GM12878 (cell line): ENCODE measurements at regions not wholly inside any gene's neighbourhood (a gene's known extent, or its start where the extent isn't known, plus 50 kb on each side); places are given as distances from the start of the nearest gene placed in this dataset.

Experiments
- ATAC-seq: fragments of 200-7000 bp; cut with Tn5 transposase; 3 replicates; pipeline ENCODE4 v1.9.1; 2020; ENCODE audit warnings: mild to moderate bottlenecking, moderate library complexity
- BruUV-seq: library from RNA; stranded (reverse); fragments of 400-500 nt; replicated peaks from 2 replicates; lab custom pipeline; 2021; lab: Mats Ljungman, UMichigan
- CTCF ChIA-PET: fragments of 300-600 bp; sonication (Branson Sonifier 250); formaldehyde crosslinking; extraction: SDS; loops from one replicate; lab custom pipeline; 2021; ENCODE audit warnings: inconsistent platforms; lab: Yijun Ruan, JAX
- POLR2A ChIA-PET: fragments of 350-600 bp; formaldehyde crosslinking; extraction: SDS; loops from one replicate; lab custom pipeline; 2021; ENCODE audit warnings: inconsistent platforms; lab: Charles Lee
- RAD21 ChIA-PET: fragments of 300-600 bp; sonication (Branson Sonifier 250); formaldehyde crosslinking; loops from one replicate; lab custom pipeline; 2023; ENCODE audit warnings: antibody characterized with exemption; ENCODE audit not compliant: unreplicated experiment; lab: Charles Lee
- SMC1A ChIA-PET: fragments of 300-600 bp; sonication (Branson Sonifier 250); formaldehyde crosslinking; loops from one replicate; lab custom pipeline; 2023; ENCODE audit not compliant: unreplicated experiment, uncharacterized antibody; lab: Charles Lee
- DNase-seq: peaks from one replicate; pipeline ENCODE4 v3.0.0-alpha.2; 2011; ENCODE audit warnings: low read depth, low spot score
- FAIRE-seq: peaks from 3 replicates; lab custom pipeline; 2011; peaks lifted over from hg19 to GRCh38; lab: Jason Lieb, UNC
- H2AFZ ChIP-seq: 2 replicates; pipeline ENCODE4 v1.6.0; 2011; ENCODE audit warnings: low read depth, low read length, control low read depth; ENCODE audit not compliant: control insufficient read depth
- H3K27ac ChIP-seq: 2 replicates; pipeline ENCODE4 v1.5.1; 2011; ENCODE audit warnings: control low read depth; ENCODE audit not compliant: control insufficient read depth, insufficient read depth
- H3K27me3 ChIP-seq, 2 experiments: replicated peaks in 1 of 2; 2 replicates each; pipeline versions ENCODE4 v1.6.0 to v1.6.1; 2011; ENCODE audit warnings: low read length in 1 of 2; ENCODE audit not compliant: control insufficient read depth in 2 of 2, insufficient read depth in 2 of 2
- H3K36me3 ChIP-seq, 2 experiments: 2 replicates each; pipeline ENCODE4 v1.5.1; 2011; ENCODE audit warnings: low read length in 1 of 2; ENCODE audit not compliant: control insufficient read depth in 2 of 2, insufficient read depth in 2 of 2
- H3K4me1 ChIP-seq: 2 replicates; pipeline ENCODE4 v1.6.1; 2011; ENCODE audit warnings: mild to moderate bottlenecking, low read length, moderate library complexity, mixed read lengths; ENCODE audit not compliant: control insufficient read depth, insufficient read depth
- H3K4me2 ChIP-seq: 2 replicates; pipeline ENCODE4 v1.6.0; 2011; ENCODE audit warnings: control low read depth; ENCODE audit not compliant: control insufficient read depth, insufficient read depth
- H3K4me3 ChIP-seq: fragments of 200-600 bp; sonication (generic); 2 replicates; pipeline ENCODE4 v1.5.1; 2016
- H3K79me2 ChIP-seq: 2 replicates; pipeline ENCODE4 v1.6.0; 2011; ENCODE audit warnings: low read length; ENCODE audit not compliant: control insufficient read depth, insufficient read depth
- H3K9ac ChIP-seq: 2 replicates; pipeline ENCODE4 v1.8.0; 2011; ENCODE audit warnings: low read length, control low read depth, mixed read lengths; ENCODE audit not compliant: control insufficient read depth, insufficient read depth
- H3K9me3 ChIP-seq: replicated peaks from 3 replicates; pipeline ENCODE4 v1.5.1; 2011; ENCODE audit warnings: mild to moderate bottlenecking, low read length; ENCODE audit not compliant: control insufficient read depth, insufficient read depth
- H4K20me1 ChIP-seq: 2 replicates; pipeline ENCODE4 v1.6.0; 2011; ENCODE audit not compliant: control insufficient read depth, insufficient read depth
- CEBPZ ChIP-seq: fragments of 150-350 bp; IDR thresholded peaks from 2 replicates; pipeline ENCODE4 v1.6.1; 2016; ENCODE audit warnings: low read depth, low read length
- E2F4 ChIP-seq: IDR thresholded peaks from 2 replicates; pipeline ENCODE4 v1.6.1; 2012; ENCODE audit warnings: low read depth, low read length, improper control_type of control experiment
- ELK1 ChIP-seq: IDR thresholded peaks from 2 replicates; pipeline ENCODE4 v1.6.1; 2012; ENCODE audit warnings: low read depth, low read length, improper control_type of control experiment
- IRF4 ChIP-seq: IDR thresholded peaks from 2 replicates; pipeline ENCODE4 v1.6.1; 2011; ENCODE audit warnings: low read depth, low read length
- MAX ChIP-seq: IDR thresholded peaks from 2 replicates; pipeline ENCODE4 v1.6.1; 2012; ENCODE audit warnings: low read depth, low read length, improper control_type of control experiment
- MTA2 ChIP-seq: fragments of 450-650 bp; IDR thresholded peaks from 2 replicates; pipeline ENCODE4 v1.6.1; 2016; ENCODE audit warnings: low read depth, mild to moderate bottlenecking, moderate library complexity
- MYB ChIP-seq: fragments of 150-350 bp; IDR thresholded peaks from 2 replicates; pipeline ENCODE4 v1.6.1; 2014; ENCODE audit warnings: mild to moderate bottlenecking, low read depth, low read length, borderline replicate concordance
- NFYB ChIP-seq: IDR thresholded peaks from 2 replicates; pipeline ENCODE4 v1.6.1; 2011; ENCODE audit warnings: low read depth, mild to moderate bottlenecking, low read length, improper control_type of control experiment, moderate library complexity; ENCODE audit not compliant: insufficient read depth
- NR2C1 ChIP-seq: fragments of 450-650 bp; IDR thresholded peaks from 2 replicates; pipeline ENCODE4 v1.6.1; 2017; ENCODE audit warnings: antibody characterized with exemption, mild to moderate bottlenecking, moderate library complexity
- NRF1 ChIP-seq: conservative IDR thresholded peaks from 2 replicates; pipeline ENCODE4 v1.6.1; 2011; ENCODE audit warnings: mild to moderate bottlenecking, low read depth, low read length, improper control_type of control experiment
- POU2F2 ChIP-seq: IDR thresholded peaks from 3 replicates; pipeline ENCODE4 v1.6.1; 2011; ENCODE audit warnings: low read depth, mild to moderate bottlenecking, low read length, borderline replicate concordance
- RB1 ChIP-seq: fragments of 450-650 bp; formaldehyde crosslinking; IDR thresholded peaks from 2 replicates; pipeline ENCODE4 v1.6.1; 2017; ENCODE audit warnings: mild to moderate bottlenecking, borderline replicate concordance
- SIN3A ChIP-seq: IDR thresholded peaks from 2 replicates; pipeline ENCODE4 v1.6.1; 2012; ENCODE audit warnings: low read depth, low read length, improper control_type of control experiment
- SIX5 ChIP-seq: IDR thresholded peaks from 2 replicates; pipeline ENCODE4 v1.6.1; 2011; ENCODE audit warnings: mild to moderate bottlenecking, low read depth, low read length, moderate library complexity; ENCODE audit not compliant: severe bottlenecking
- TCF12 ChIP-seq: IDR thresholded peaks from 2 replicates; pipeline ENCODE4 v1.6.1; 2011; ENCODE audit warnings: low read depth, mild to moderate bottlenecking, low read length
- USF1 ChIP-seq: IDR thresholded peaks from 2 replicates; pipeline ENCODE4 v1.6.1; 2011; ENCODE audit warnings: borderline replicate concordance, low read depth, mild to moderate bottlenecking, moderate library complexity, mixed read lengths, low read length; ENCODE audit not compliant: insufficient read depth; ENCODE audit errors: extremely low read length
- ZNF207 ChIP-seq: fragments of 450-650 bp; IDR thresholded peaks from 2 replicates; pipeline ENCODE4 v1.6.1; 2014; ENCODE audit warnings: antibody characterized with exemption, mild to moderate bottlenecking, borderline replicate concordance
- ZNF384 ChIP-seq: IDR thresholded peaks from 2 replicates; pipeline ENCODE4 v1.6.1; 2012; ENCODE audit warnings: low read depth, mild to moderate bottlenecking, low read length, improper control_type of control experiment, borderline replicate concordance
- WGBS: methylation state at CpG from one replicate; pipeline ENCODE4 v1.1.6; 2016; ENCODE audit warnings: low lambda C conversion rate; ENCODE audit not compliant: insufficient replicate concordance, insufficient coverage; ENCODE audit errors: missing lambda C conversion rate; 5-methylcytosine and 5-hydroxymethylcytosine counted together
- in situ Hi-C: fragments of 300-500 bp; cut with MboI; formaldehyde crosslinking; loops from 9 replicates; pipeline ENCODE4 v1.14.3; 2018; ENCODE audit warnings: mixed read lengths
- intact Hi-C: fragments of 100-400 bp; cut with micrococcal nuclease; formaldehyde crosslinking; loops from one replicate; pipeline ENCODE4 v1.14.2; 2022; ENCODE audit not compliant: unreplicated experiment

GRCh38 chr4:183011213-183011907, 87.7 kb upstream of the WWC2 start:
- no peaks in the 10 kb centered on the region for H3K36me3 ChIP-seq
- no peak overlapping the region for H3K4me3 ChIP-seq
- 46% methylated on average over 8 of the region's 8 CpGs for WGBS
- H3K27me3 ChIP-seq, result no peaks in the 10 kb centered on the region; a peak in 2 of 4 replicates
- intact Hi-C loops, result no loop called here
- no peak overlapping the region for H3K4me2 ChIP-seq
- ATAC-seq (no peak), DNase-seq (no peak), FAIRE-seq (no peak)
- H3K9me3 ChIP-seq, result no peaks in the 10 kb centered on the region; the same call in 2 of the 3 replicates
- ChIA-PET SMC1A (no interaction called here), POLR2A (no interaction called here), RAD21 (no interaction called here), CTCF (interaction anchor here (0.6 kb wide), 1 partner anchor 248 kb away, joined by 4 read pairs; no protein-coding TSS in a partner anchor)
- H3K27ac ChIP-seq, result no peak overlapping the region
- no TSS peak for BruUV-seq
- no peak overlapping the region for H2AFZ ChIP-seq
- in situ Hi-C loops, result no loop called here
- H3K9ac ChIP-seq, result no peak overlapping the region
- TF ChIP-seq NRF1 (no peak), SIN3A (no peak), ZNF207 (no peak), USF1 (no peak), RB1 (no peak), MTA2 (no peak), E2F4 (no peak), IRF4 (no peak), MAX (no peak), MYB (no peak), NR2C1 (no peak), SIX5 (no peak), ELK1 (no peak), NFYB (no peak), CEBPZ (no peak), TCF12 (no peak), POU2F2 (no peak), ZNF384 (no peak)
- no peaks in the 10 kb centered on the region for H3K79me2 ChIP-seq
- H3K4me1 ChIP-seq, result no peaks in the 10 kb centered on the region
- no peaks in the 10 kb centered on the region for H4K20me1 ChIP-seq
